HepG2 (cell line): ENCODE measurements at regions not wholly inside any gene's neighbourhood (a gene's known extent, or its start where the extent isn't known, plus 50 kb on each side); places are given as distances from the start of the nearest gene placed in this dataset.

ENCODE experiments used
- CBX5 ChIP-seq: sonication (generic); formaldehyde crosslinking; IDR thresholded peaks from 2 replicates; pipeline ENCODE4 v1.4.0; 2020; ENCODE audit warnings: missing genetic modification reagents, borderline replicate concordance
- MAX ChIP-seq: IDR thresholded peaks from 2 replicates; pipeline ENCODE4 v1.6.1; 2012; ENCODE audit warnings: inconsistent platforms
- MIER2 ChIP-seq: IDR thresholded peaks from 2 replicates; pipeline ENCODE4 v1.6.1; 2016; ENCODE audit warnings: missing biosample characterization, missing genetic modification reagents
- SMARCE1 ChIP-seq: fragments of 450-650 bp; IDR thresholded peaks from 2 replicates; pipeline ENCODE4 v1.6.1; 2017; ENCODE audit warnings: borderline replicate concordance
- U2AF2 ChIP-seq: fragments of 200-400 bp; formaldehyde crosslinking; IDR thresholded peaks from 2 replicates; pipeline ENCODE4 v1.6.1; 2017; ENCODE audit warnings: low read depth, mild to moderate bottlenecking, low read length
- ZBTB1 ChIP-seq: sonication (generic); formaldehyde crosslinking; IDR thresholded peaks from 2 replicates; pipeline ENCODE4 v1.4.0; 2020; ENCODE audit warnings: missing genetic modification reagents, borderline replicate concordance

GRCh38 chr1:187626056-187626455 is 797.3 kb downstream of the PLA2G4A start:
- TF ChIP-seq SMARCE1 (no peak), MAX (no peak), MIER2 (CRISPR knock-in tag) (no peak), U2AF2 (no peak), ZBTB1 (no peak), CBX5 (no peak)
